ENCODE measurements at regions not wholly inside any gene's neighbourhood (a gene's known extent, or its start where the extent isn't known, plus 50 kb on each side); places are given as distances from the start of the nearest gene placed in this dataset.

DNA sequence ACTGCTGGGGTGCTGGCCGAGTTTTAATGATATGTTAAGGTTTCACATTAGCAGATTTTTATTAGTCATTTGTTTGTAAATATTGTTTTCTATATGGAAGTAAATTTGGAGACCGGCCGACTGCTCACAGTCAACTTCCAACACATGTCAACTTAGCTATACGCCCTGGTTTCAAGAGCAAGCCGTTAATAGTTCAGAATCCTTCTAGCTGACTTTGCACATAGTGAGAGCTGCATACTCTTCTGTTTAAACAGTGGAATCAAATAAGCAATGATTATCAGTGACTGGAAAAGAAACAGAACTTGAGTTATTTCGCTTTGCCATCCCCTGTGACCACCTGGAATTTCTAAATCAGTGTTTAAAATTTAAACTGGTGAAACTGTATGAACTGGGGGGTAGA is 109.9 kb downstream of the PFKFB3 start:
- Mint-ChIP-seq H3K4me3 (ENCODE audit: low read depth) (no peak overlapping the region), H3K27me3 (peaks cover 3% of the 10 kb centered on the region), H3K9me3 (ENCODE audit: low read depth) (peaks cover 4% of the 10 kb centered on the region), H3K27ac (no peak overlapping the region), H3K4me1 (ENCODE audit: low read depth) (peaks cover 41% of the 10 kb centered on the region), H3K36me3 (ENCODE audit: insufficient read depth) (no peaks in the 10 kb centered on the region)
- TF ChIP-seq, protein P1, sequence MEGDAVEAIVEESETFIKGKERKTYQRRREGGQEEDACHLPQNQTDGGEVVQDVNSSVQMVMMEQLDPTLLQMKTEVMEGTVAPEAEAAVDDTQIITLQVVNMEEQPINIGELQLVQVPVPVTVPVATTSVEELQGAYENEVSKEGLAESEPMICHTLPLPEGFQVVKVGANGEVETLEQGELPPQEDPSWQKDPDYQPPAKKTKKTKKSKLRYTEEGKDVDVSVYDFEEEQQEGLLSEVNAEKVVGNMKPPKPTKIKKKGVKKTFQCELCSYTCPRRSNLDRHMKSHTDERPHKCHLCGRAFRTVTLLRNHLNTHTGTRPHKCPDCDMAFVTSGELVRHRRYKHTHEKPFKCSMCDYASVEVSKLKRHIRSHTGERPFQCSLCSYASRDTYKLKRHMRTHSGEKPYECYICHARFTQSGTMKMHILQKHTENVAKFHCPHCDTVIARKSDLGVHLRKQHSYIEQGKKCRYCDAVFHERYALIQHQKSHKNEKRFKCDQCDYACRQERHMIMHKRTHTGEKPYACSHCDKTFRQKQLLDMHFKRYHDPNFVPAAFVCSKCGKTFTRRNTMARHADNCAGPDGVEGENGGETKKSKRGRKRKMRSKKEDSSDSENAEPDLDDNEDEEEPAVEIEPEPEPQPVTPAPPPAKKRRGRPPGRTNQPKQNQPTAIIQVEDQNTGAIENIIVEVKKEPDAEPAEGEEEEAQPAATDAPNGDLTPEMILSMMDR (IDR thresholded peaks at IDR 0.05; ENCODE audit: unreplicated experiment) = no peak
- no peak for DNase-seq (ENCODE audit: low spot score, unreplicated experiment)

DNA sequence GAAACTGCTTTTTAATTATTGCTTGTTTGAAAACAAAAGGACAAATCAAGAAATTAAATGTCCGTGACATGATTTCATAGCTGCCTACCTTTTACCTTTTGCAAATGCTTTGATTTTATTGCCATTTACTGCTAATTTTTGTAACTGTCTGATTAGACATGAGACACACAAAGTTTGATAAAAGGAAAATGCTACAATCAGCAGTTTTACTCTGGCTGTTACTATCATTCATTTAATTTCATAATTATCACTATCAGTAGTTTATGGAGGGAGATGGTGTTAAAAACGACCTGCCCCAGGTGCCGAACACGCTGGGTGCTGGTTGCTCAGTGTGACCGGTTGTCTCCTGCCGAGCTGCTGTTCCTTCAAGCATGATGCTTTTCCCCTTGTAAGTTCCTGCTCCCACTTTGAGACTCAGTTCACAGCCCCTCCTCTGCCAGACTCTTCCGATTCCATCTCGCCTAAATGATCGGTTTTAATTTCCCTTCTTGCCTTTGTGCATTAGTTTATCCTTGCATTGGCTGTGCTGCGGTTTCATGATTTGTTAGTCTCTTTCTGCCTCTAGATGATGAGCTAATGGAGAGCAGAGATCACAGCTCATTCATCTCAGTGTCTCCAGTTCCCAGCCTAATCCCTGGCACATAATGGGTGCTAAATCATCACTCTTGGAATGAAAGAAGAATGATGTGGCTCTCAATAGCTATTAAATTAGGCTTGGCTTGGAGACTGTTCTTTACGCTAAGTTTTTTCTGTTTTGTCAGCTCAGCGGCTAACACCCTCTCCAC is 110.6 kb downstream of the PFKFB3 start:
- no peak overlapping the region for H3K27ac Mint-ChIP-seq
- no peak for DNase-seq (ENCODE audit: low spot score, unreplicated experiment)
- TF ChIP-seq, protein P1 (IDR thresholded peaks at IDR 0.05; ENCODE audit: unreplicated experiment) = no peak
- H3K4me3 Mint-ChIP-seq (ENCODE audit: low read depth) = no peak overlapping the region
- no peaks in the 10 kb centered on the region for H3K36me3 Mint-ChIP-seq (ENCODE audit: insufficient read depth)
- peaks cover 41% of the 10 kb centered on the region for H3K4me1 Mint-ChIP-seq (ENCODE audit: low read depth)
- peaks cover 3% of the 10 kb centered on the region for H3K27me3 Mint-ChIP-seq
- peaks cover 4% of the 10 kb centered on the region for H3K9me3 Mint-ChIP-seq (ENCODE audit: low read depth)

DNA sequence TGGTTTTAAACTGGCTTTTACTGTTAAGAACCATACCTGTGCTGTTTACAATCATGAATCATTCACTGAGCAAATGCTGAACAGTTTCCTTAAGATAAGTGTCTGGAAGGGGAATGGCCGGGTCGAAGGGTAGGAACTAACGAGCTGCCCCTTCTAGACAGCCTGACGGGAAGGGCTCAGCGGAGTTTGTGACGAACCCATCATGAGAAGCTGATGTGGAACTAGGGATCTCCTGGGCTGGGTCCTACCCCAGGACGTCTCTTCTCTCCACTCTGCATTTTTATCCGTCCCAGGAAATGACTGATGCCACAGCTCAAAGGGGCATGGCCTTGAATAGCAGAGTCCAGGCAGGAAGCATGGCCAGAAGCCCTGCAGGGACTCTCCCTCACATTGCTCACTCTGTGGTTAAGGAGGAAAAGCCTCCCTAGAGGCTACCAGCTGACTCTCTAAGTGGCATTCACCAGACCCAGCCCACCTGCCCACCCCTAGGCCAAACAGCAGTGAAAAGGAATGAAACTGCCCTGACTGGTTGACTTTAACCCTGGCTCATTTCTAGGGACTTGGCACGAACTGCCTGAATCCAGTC is 112.0 kb downstream of the PFKFB3 start:
- H3K27me3 Mint-ChIP-seq = peaks cover 3% of the 10 kb centered on the region
- H3K27ac Mint-ChIP-seq = peak overlapping the region; percentile 54
- H3K36me3 Mint-ChIP-seq (ENCODE audit: insufficient read depth) = peaks cover 2% of the 10 kb centered on the region
- H3K4me3 Mint-ChIP-seq (ENCODE audit: low read depth) = peak overlapping the region; percentile 2
- DNase-seq (ENCODE audit: low spot score, unreplicated experiment) = no peak
- H3K9me3 Mint-ChIP-seq (ENCODE audit: low read depth) = no peaks in the 10 kb centered on the region
- TF ChIP-seq, protein P1 (IDR thresholded peaks at IDR 0.05; ENCODE audit: unreplicated experiment) = no peak
- H3K4me1 Mint-ChIP-seq (ENCODE audit: low read depth) = peaks cover 41% of the 10 kb centered on the region

DNA sequence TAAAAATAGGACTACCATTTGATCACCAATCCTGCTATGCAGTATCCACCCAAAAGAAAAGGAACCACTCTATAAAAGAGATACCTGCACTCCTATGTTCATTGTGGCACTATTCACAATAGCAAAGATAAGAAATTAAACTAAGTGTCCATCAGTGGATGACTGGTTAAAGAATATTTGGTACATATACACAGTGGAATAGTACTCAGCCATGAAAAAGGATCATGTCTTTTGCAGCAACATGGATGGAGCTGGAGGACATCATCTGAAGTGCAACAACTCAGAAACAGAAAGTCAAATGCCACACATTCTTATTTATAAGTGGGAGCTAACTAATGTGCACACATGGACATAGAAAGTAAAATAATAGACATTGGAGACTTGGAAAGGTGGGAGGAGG is 116.4 kb downstream of the PFKFB3 start:
- no peaks in the 10 kb centered on the region for H3K9me3 Mint-ChIP-seq (ENCODE audit: low read depth)
- DNase-seq (ENCODE audit: low spot score, unreplicated experiment) = no peak
- TF ChIP-seq, protein P1 (IDR thresholded peaks at IDR 0.05; ENCODE audit: unreplicated experiment) = no peak
- no peaks in the 10 kb centered on the region for H3K27me3 Mint-ChIP-seq
- H3K36me3 Mint-ChIP-seq (ENCODE audit: insufficient read depth) = peaks cover 2% of the 10 kb centered on the region
- no peak overlapping the region for H3K27ac Mint-ChIP-seq
- H3K4me3 Mint-ChIP-seq (ENCODE audit: low read depth) = no peak overlapping the region
- peaks cover 9% of the 10 kb centered on the region for H3K4me1 Mint-ChIP-seq (ENCODE audit: low read depth)

DNA sequence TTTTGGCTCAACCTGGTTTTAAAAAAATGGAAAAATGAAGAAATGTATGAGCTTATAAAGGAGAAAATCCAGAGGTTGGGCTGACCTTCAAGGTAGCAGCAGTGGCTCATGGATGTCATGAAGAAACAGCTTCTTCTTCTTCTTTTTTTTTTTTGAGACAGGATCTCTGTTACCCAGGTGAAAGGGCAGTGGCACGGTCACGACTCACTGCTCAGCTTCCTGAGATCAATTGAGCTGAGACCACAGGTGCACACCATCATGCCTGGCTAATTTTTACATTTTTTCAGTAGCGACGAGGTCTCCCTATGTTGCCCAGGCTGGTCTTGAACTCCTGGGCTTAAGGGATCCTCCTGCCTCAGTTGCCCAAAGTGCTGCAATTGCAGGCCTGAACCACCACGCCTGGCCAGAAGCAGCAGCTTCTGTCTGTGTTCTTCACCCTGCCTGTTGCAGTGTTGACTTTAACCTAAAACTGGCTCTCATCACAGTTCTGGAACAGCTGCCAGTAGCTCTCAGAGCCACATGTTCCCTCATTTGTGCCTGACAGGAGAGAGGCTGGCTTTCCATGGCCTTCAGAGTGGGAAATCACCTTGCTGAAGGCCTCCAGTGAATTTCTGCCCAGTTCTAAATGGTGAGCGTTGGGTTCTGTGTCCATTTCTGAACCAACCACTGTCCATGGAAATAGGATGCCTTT is 117.7 kb downstream of the PFKFB3 start:
- DNase-seq (ENCODE audit: low spot score, unreplicated experiment) = no peak
- H3K4me1 Mint-ChIP-seq (ENCODE audit: low read depth) = no peaks in the 10 kb centered on the region
- H3K9me3 Mint-ChIP-seq (ENCODE audit: low read depth) = no peaks in the 10 kb centered on the region
- TF ChIP-seq, protein P1 (IDR thresholded peaks at IDR 0.05; ENCODE audit: unreplicated experiment) = no peak
- H3K27me3 Mint-ChIP-seq = no peaks in the 10 kb centered on the region
- H3K36me3 Mint-ChIP-seq (ENCODE audit: insufficient read depth) = peaks cover 2% of the 10 kb centered on the region
- no peak overlapping the region for H3K27ac Mint-ChIP-seq
- H3K4me3 Mint-ChIP-seq (ENCODE audit: low read depth) = no peak overlapping the region

All from progenitor cell of endocrine pancreas (in vitro differentiated cells).